ENCODE measurements at regions not wholly inside any gene's neighbourhood (a gene's known extent, or its start where the extent isn't known, plus 50 kb on each side); places are given as distances from the start of the nearest gene placed in this dataset.

- DNase-seq (ENCODE audit: low read depth): no peak
- no peak for TF ChIP-seq CTCF (IDR thresholded peaks at IDR 0.05; ENCODE audit: control insufficient read depth, extremely low read depth, insufficient read depth)
- H3K4me3 ChIP-seq (ENCODE audit: low read depth, low read length): no peak overlapping the region
These were observed 191.8 kb upstream of the MAN1A1 start for GRCh38 chr6:119541132-119541905.

- H3K4me3 ChIP-seq (ENCODE audit: low read depth, low read length): no peak overlapping the region
- TF ChIP-seq CTCF (IDR thresholded peaks at IDR 0.05; ENCODE audit: control insufficient read depth, extremely low read depth, insufficient read depth): no peak
- DNase-seq (ENCODE audit: low read depth): no peak
These were observed 190.9 kb upstream of the MAN1A1 start for GRCh38 chr6:119540417-119540816.

GRCh38 chr6:119539066-119539746, 189.6 kb upstream of the MAN1A1 start:
- H3K4me3 ChIP-seq (ENCODE audit: low read depth, low read length): no peak overlapping the region
- DNase-seq (ENCODE audit: low read depth): no peak
- TF ChIP-seq CTCF (IDR thresholded peaks at IDR 0.05; ENCODE audit: control insufficient read depth, extremely low read depth, insufficient read depth): peak; percentile 35

GRCh38 chr6:119536666-119537065, 187.1 kb upstream of the MAN1A1 start:
- TF ChIP-seq CTCF (IDR thresholded peaks at IDR 0.05; ENCODE audit: control insufficient read depth, extremely low read depth, insufficient read depth): no peak
- no peak overlapping the region for H3K4me3 ChIP-seq (ENCODE audit: low read depth, low read length)
- DNase-seq (ENCODE audit: low read depth): no peak

GRCh38 chr6:119535332-119535731, 185.8 kb upstream of the MAN1A1 start:
- no peak for TF ChIP-seq CTCF (IDR thresholded peaks at IDR 0.05; ENCODE audit: control insufficient read depth, extremely low read depth, insufficient read depth)
- no peak overlapping the region for H3K4me3 ChIP-seq (ENCODE audit: low read depth, low read length)
- DNase-seq (ENCODE audit: low read depth): no peak

- DNase-seq (ENCODE audit: low read depth): no peak
- no peak overlapping the region for H3K4me3 ChIP-seq (ENCODE audit: low read depth, low read length)
- no peak for TF ChIP-seq CTCF (IDR thresholded peaks at IDR 0.05; ENCODE audit: control insufficient read depth, extremely low read depth, insufficient read depth)
These were observed 184.2 kb upstream of the MAN1A1 start for GRCh38 chr6:119533603-119534279.

All from LNCaP clone FGC (cell line).